ENCODE measurements at regions not wholly inside any gene's neighbourhood (a gene's known extent, or its start where the extent isn't known, plus 50 kb on each side); places are given as distances from the start of the nearest gene placed in this dataset.

GRCh38 chr19:28285078-28285477 lies 927.9 kb downstream of the UQCRFS1 start:
- no peak for DNase-seq (ENCODE audit: extremely low spot score)
- CTCF ChIA-PET = no interaction called here
- POLR2A ChIA-PET = no interaction called here
- no peak for TF ChIP-seq CTCF (IDR thresholded peaks at IDR 0.05; ENCODE audit: control extremely low read depth, extremely low read depth, low read depth, missing control alignments)

- CTCF ChIA-PET = no interaction called here
- POLR2A ChIA-PET = no interaction called here
- no peak for TF ChIP-seq CTCF (IDR thresholded peaks at IDR 0.05; ENCODE audit: control extremely low read depth, extremely low read depth, low read depth, missing control alignments)
- no peak for DNase-seq (ENCODE audit: extremely low spot score)
Measured at GRCh38 chr19:28284389-28284788, 928.6 kb downstream of the UQCRFS1 start.

GRCh38 chr19:28283592-28283991 lies 929.4 kb downstream of the UQCRFS1 start:
- TF ChIP-seq CTCF (IDR thresholded peaks at IDR 0.05; ENCODE audit: control extremely low read depth, extremely low read depth, low read depth, missing control alignments) = no peak
- no peak for DNase-seq (ENCODE audit: extremely low spot score)
- ChIA-PET CTCF (no interaction called here), POLR2A (no interaction called here)

GRCh38 chr19:28281676-28282075 lies 931.3 kb downstream of the UQCRFS1 start:
- TF ChIP-seq CTCF (IDR thresholded peaks at IDR 0.05; ENCODE audit: control extremely low read depth, extremely low read depth, low read depth, missing control alignments) = no peak
- CTCF ChIA-PET = no interaction called here

GRCh38 chr19:28264556-28264955 lies 948.4 kb downstream of the UQCRFS1 start:
- ChIA-PET CTCF (no interaction called here), POLR2A (no interaction called here)

More at GRCh38 chr19:28281676-28282075, 931.3 kb downstream of the UQCRFS1 start:
- DNase-seq (ENCODE audit: extremely low spot score) = no peak
- POLR2A ChIA-PET = no interaction called here

GRCh38 chr19:28258829-28259228 lies 954.1 kb downstream of the UQCRFS1 start:
- CTCF ChIA-PET = interaction anchor here (0.7 to 2.2 kb wide), 2 partner anchors 10 to 285 kb away, joined by 3 to 6 read pairs; no protein-coding TSS in a partner anchor
- no peak for TF ChIP-seq CTCF (IDR thresholded peaks at IDR 0.05; ENCODE audit: control extremely low read depth, extremely low read depth, low read depth, missing control alignments)
- DNase-seq (ENCODE audit: extremely low spot score) = no peak
- POLR2A ChIA-PET = no interaction called here

More at GRCh38 chr19:28264556-28264955, 948.4 kb downstream of the UQCRFS1 start:
- no peak for DNase-seq (ENCODE audit: extremely low spot score)
- TF ChIP-seq CTCF (IDR thresholded peaks at IDR 0.05; ENCODE audit: control extremely low read depth, extremely low read depth, low read depth, missing control alignments) = no peak

- no peak for TF ChIP-seq CTCF (IDR thresholded peaks at IDR 0.05; ENCODE audit: control extremely low read depth, extremely low read depth, low read depth, missing control alignments)
- ChIA-PET CTCF (interaction anchor here (2.2 kb wide), 1 partner anchor 9 kb away, joined by 6 read pairs; no protein-coding TSS in a partner anchor), POLR2A (no interaction called here)
- DNase-seq (ENCODE audit: extremely low spot score) = no peak
Measured at GRCh38 chr19:28257396-28257795, 955.6 kb downstream of the UQCRFS1 start.
